HG02981 (cell line): ENCODE measurements at regions not wholly inside any gene's neighbourhood (a gene's known extent, or its start where the extent isn't known, plus 50 kb on each side); places are given as distances from the start of the nearest gene placed in this dataset.
A peak's percentile ranks its signal among the peaks of the same experiment; 100 is the strongest.

Source experiments
- ATAC-seq: cut with Tn5 transposase; IDR thresholded peaks from one replicate; pipeline ENCODE4 v1.9.1; 2021; ENCODE audit warnings: mild to moderate bottlenecking, moderate library complexity; ENCODE audit not compliant: unreplicated experiment

DNA sequence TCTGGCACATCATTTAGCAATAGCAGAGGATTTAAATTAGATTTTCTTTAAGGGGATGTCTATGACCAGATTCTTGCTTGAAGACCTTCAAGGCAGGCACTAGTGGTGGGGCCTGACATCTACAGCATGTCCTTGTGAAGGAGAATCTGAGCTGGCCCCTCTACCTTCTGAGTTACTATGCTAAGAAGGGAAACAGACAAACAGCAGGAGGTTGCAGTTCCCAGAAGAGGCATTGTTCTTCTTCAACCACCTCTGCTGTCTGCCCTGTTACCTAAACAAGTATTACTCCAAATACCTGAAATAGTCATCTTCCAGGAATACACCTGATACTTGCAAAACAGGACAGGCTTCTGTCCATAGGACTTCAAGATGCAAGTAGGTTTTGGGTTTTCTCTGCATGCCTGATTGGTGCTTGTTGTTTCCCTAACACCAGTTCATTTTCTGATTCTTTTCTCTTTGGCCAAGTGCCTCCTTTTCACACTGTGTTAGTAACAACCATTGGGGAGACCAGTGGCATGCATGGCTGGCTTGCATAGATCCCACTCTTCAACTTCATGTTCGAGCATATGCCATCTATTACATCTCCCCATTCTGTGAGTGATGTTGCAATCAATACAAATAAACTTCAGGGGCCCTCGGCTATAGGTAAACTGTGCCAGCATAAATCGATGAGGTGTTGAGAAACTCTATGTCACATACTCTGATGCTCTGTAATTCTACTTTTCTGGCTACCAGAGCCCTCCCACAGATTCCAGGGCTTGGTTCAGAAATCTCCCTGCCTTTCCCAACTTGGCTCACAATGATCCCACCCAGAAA lies 93.0 kb upstream of the DUSP10 start:
- no peak for ATAC-seq

DNA sequence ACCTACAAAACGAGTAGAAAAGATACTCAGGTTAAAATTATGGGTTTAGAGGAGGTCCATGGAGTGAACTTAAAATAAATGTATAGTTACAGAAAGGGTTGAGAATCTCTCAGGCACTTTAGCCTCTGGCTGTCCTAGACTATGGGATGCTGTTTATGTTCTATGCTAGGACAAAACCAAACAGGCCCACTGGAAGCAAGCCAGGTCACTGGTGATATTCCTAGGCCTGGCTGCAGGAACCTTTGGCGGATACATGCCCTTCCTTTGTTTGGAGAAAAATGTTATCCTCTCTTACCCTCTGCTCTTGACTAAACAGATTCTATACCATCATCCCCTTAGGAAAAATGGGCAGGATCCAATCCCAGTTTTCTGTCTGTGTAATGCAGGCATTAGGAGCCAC lies 90.7 kb upstream of the DUSP10 start:
- no peak for ATAC-seq

DNA sequence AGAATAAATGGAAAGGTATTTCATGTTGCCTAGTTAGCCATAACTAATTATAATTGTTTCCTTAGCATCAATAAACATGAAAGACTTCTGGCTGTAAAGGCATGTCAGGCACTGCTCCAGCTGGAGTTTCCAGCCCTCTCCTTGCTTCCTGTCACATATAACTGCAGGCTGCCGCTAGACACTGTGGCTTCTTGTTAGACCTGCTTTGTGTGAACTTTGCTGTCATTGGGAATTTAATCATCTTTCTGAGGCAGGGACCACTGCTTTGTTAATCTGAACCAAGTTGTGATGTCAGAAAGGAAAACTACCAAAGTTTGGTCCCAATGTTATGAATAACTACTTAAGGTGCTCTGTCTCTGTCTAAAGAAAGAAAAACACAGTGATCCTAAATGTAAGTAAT lies 90.3 kb upstream of the DUSP10 start:
- no peak for ATAC-seq

DNA sequence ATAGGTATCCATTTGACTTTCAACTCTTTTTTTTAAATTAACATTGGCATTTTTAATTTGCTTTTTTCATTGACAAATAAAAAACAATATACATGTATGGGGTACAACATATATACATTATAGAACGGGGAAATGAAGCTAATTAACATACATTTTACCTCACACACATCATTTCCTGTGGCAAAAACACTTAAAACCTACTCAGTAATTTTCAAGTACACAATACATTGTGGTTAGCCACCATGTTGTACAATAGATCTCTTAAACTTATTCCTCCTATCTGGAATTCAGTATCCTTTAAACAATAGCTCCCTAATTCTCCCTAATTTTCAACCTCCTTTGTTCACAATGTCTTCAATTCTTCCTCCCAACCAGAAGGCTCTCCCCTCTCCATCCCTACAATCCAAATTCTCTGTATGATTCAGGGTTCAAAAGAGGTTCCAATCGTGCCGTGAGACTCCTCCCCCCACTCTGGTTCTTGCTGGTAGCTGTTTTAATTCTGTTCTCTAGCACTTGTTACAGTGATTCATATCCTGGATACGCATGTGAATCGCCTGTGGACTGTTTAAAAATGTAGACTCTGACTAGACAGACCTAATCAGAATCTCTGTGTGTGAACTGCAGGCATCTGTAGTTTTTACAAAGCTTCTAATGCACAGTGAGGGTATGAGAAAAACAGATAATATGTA lies 87.6 kb upstream of the DUSP10 start:
- ATAC-seq: peak; percentile 46

DNA sequence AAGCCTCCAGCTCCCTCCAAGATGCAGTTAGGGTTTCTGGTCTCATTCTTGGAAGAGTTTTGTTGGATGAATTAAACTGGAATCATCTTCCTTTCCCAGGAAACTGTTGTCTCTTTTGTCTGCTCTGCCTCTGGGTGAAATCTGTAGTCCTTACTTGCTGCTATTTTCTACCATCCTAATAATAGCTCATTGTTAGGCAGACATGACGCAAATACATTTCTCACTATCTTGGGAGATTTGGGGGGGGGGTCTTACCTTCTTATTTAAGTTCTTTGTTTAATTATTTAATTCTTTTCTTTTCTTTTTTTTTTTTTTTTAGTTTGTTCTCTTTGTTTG lies 85.4 kb upstream of the DUSP10 start:
- ATAC-seq: no peak

DNA sequence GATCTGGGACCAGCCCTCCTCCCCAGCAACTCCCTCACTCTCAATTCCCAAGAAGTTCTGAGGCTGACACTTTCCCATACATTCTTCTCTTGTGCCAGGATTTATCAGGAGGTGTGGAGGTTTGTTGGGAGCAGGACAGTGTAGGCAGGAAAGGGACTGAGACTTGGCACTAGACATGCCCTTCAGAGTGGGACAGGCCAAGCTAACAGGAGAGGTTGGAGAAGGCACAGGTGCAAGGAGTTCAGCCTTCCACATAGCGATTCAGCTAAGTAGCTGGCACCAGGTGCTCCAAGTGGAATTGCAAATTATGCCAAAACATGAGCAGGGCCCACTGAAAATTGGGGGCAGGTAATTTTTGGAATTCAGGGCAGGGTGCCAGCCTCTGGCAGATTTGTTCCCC lies 83.0 kb upstream of the DUSP10 start:
- ATAC-seq: no peak

DNA sequence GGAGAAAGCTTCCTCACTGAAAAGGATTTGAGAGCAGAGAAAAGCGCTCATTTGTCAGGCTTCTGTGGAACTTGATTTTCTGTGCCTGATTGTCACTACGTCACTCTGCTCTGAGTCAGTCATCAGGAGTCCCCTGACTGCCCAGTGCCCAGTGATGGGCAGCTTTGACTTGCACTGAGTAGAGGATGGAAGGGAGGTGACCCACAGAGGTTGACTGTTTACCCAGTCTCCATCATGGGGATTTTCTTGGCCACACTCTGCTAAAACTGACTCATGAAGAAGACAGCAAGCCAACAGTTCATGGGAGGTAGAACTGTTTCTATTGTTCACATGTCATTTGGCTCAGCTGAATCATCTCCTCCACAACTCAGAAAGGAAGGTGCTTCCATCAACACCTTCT lies 82.1 kb upstream of the DUSP10 start:
- no peak for ATAC-seq

DNA sequence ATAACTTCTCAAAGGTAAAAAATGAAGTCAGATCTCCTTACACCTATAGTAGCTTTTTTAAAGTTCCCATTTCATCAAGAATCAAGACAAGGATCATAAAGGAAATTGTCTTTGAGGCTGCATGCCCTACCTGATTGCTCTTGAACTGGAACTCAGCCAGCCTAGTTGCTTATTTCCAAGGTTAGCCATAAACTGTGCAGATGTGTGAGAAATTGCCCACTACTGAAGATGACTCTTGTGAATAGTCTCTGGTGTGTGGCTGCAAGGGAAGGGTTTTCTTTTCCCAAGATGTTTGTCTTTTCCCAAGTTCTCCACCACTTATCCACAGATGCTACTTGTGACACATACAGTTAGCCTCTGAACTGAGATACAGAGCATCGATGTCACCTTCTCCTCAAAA lies 81.7 kb upstream of the DUSP10 start:
- ATAC-seq: peak; percentile 24

DNA sequence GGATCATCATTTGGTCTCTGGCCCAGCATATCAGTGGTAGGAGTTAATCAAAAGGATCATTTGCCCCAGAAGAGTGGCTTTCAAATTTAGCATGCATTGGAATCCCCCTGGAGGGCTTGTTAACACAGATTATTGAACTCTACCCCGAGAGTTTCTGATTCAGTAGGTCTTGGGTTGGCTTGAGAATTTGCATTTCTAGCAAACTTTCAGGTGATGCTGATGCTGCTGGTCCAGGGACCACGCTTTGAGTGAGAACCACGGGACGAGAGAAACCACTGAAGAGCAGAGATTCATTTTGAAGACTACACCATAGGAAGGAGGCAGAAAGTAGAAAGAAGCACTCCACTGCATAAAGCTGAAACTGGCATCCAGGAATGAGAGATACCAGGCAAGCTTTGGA lies 81.3 kb upstream of the DUSP10 start:
- peak; percentile 78 for ATAC-seq

DNA sequence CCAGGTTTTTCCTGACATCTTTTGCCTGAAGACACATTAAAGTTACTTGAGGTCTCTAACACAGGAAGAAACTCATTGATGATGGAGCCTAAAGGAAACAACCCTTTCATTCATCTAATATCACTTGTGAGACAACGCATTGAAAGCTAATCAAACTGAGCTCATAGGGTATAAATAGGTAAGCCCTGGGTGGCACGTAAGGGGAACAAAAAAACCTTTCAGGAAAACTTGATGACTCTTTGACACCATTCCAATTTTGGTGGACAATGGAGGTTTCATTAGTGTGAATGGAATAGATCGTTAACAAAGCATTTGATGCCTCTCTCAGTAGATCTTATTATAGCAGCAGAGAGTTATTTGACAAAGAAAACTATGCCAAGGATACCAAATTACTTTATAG lies 80.7 kb upstream of the DUSP10 start:
- no peak for ATAC-seq

DNA sequence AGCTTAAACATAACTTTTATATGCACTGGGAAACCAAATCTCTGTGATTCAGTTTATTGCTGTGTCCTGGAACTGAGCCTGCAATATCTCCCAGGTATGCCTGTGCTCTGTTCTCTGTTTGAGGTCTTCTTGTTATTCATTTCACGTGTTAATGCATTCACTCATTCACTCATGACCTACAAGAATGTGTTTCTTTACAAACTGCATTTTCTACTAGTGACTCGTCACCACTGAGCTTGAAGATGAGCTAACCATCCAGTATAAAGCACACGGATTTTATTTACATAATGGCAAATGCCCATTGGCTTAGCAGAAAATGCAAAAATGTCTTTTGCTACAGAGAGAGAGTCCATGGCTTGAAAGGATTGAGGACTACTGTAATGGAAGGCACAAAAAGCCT lies 75.0 kb upstream of the DUSP10 start:
- ATAC-seq: no peak

DNA sequence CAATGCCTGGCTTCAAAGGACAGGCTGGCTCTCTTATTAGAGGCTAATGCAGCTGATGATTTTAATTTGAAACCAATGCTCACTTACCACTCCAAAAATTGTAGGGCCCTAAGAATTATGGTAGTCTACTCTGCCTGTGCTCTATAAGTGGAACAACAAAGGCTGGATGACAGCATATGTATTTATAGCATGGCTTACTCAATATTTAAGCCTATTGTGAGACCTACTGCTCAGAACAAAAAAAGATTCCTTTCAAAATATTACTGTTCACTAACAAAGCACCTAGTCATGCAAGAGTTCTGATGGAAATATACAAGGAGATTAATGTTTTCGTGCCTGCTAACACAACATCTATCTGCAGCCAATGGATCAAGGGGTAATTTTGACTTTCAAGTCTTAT lies 73.8 kb upstream of the DUSP10 start:
- ATAC-seq: no peak

DNA sequence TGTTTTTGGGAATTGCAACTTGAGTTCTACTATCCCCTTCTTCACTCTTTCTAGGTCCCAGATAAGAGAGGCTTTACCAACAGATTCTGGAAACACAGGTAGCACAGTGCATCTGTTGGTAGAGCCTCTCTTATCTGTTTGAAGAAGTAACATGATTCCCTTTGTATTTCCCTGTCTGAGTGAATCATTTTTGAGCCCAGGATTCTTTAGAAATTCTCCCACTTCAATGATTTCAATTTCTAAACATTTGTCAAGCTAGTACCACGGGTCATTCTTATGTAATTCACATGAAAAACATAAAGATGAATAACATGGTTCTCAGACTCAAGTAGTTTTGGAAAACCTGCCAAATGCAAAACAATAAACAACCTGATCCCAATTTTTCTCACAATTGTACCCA lies 72.0 kb upstream of the DUSP10 start:
- ATAC-seq: no peak

DNA sequence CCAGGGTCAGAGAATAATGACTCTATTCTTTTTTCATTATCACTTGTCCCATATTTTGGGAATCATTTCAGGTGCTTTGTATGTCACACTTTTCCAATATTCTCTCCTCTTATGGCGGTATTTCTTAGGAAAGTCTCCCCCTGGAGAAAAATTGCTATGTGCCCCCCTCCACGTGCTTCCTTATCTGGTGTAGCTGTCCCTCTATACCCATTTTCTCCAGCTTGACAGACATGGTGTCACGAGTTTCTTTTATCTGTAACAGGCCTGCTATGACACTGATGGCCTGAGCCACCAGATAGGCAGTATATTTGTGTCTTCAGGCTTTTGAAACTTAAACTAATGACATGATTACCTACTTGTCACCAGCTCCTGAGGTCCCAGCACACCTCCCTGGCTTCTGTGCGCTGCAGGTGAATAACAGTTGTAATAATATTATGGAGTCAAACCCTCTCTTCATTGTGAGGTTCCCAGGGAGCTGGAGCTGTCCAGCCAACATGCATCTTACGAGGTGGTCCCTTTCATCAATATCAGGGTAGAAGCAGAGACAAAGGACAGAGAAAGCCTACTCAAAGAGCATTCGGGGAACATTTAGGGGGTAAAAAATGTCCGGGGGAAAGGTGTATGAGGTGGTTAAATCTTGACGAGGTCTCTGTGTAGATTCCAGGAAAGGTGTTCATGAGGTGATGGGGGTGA lies 71.2 kb upstream of the DUSP10 start:
- ATAC-seq: no peak

DNA sequence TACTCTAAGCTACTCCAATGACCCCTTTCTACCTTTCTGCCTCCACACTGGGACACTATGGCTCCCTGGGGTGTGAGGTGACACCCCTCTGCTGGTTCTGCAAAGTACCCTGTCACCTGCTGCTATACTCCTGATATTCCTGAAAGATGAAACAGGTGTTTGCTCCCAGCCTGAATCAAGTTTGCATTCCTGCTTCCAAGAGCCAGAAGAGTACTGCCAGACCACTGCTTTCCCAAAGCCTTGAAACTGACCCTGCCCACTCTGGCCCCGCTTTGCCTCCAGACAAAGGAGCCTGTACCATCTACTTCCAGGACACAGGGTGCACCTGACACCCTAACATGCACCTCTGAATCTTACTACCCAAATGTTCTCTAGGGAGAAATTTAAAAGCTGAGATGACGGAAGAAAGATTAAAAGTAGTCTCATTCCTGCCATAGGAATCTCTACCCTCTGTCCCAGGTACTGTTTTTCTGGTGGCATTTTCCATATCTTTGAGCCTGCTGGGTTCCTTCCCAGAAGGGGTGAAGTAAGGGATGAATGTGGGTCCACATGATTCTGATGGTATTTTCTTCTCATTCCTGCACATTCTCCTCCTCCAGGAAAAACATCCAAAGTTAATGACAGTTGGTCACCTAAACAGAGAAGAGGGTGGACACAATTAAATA lies 70.3 kb upstream of the DUSP10 start:
- no peak for ATAC-seq

DNA sequence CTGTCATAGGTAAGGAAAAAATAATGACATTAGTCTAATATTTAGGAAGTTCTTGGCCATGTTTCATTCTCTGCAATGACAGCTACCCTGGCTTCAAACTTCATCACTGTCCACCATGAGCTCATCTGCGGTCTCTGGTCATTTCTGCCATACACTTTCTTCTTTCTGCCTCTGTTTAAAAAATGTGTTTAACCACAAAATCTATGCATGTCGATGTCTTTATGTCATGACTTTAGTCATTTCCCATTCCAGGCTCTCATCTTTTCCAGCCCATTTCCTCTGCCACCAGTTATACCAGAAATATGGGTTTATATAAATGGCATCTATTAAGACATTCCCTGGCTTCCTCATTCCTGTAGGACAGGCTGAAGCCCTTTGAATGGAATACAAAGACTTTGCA lies 68.5 kb upstream of the DUSP10 start:
- ATAC-seq: no peak

DNA sequence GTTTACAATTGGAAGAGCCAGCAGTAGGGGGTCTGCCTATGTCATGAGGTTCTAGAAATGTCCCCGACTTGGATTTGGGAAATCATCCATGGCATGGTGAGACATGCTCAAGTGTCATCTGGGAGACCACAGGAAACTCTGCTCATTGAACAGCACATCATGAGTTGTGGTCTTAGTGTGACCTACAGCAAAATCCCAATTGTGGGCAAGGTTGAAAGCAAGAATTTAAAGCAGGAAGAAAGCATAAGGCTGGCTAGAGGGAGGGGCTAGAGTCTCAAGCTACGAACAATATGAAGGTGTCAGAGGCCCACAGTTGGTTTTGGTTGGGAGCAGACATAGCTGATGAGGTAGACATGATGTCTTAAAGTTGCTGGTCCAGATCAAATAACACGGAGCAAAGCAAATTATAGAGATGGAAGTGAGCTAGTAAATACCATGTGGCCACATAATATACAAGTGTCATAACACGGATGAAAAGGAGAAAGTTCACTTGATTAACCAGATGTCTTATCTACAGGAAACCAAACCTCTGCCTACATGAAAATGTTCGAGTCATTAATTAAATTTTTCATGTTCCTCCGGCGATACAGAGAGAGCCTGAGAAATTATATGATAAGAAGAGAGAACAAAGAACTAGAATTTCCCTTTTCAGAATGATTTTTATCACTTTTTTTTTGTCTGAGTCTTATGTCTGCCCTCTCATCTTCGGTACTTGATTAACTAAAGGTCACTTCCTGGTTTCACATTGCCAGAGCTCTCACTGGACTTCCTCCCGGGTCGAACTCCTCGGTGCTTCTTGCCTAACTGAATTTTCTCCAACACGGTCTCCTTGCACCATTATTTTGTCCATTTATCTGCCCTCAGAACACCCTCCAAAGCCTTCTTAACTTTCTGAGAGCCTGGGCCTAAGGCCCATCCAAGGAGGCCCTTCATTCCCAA lies 67.5 kb upstream of the DUSP10 start:
- peak; percentile 60 for ATAC-seq

DNA sequence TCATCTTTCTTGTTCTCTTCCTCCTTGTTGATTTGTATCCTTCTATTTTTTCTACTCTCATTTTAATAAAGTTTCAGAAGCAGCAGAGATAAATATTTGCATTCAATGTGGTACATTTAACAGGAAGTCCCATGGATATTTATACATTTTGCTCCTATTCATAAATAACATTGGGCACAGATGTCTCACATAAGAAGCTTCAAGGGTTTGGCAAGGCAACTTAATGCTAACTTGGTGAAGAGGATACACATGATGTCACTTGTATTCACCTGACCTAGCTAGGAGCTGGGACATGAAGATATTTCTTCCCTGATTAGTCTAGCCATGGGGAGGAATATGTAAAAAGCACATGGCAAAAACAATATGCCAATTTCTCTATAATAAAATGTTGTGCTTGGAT lies 65.1 kb upstream of the DUSP10 start:
- ATAC-seq: no peak

DNA sequence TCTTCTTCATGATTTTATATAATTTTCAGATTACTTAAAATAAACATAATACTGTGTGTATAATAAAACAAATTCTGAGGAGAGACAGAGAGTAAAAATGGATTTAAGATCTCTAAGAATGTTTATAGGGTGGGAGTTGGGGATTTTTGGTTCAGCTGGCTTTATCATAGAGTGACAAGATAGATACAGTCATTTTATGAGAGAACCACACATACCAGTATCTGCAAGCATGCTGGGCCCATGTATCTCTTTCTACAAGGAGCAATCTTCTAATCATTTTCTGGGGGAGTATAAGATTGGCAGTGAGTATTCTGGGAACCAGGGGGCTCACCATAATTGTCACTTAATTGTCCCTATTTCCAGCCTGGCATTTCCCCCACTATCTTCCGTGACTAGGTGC lies 64.3 kb upstream of the DUSP10 start:
- no peak for ATAC-seq

DNA sequence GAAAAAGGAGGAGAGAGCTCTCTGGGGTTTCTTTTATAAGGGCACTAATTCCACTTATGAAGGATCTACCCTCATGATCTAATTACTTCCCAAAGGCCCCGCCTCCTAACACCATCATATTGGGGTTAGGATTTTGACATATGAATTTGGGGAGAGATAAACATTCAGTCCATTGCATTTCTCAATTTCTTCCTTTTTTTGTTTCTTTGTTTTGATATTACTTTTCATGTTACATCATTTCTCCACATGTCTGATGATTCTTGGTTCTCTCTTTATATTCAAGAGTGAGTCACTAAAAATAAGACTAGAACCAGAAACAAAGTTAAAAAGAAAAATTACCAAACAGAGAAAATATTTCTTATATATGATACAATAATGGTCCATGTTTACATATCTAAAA lies 63.2 kb upstream of the DUSP10 start:
- ATAC-seq: no peak

DNA sequence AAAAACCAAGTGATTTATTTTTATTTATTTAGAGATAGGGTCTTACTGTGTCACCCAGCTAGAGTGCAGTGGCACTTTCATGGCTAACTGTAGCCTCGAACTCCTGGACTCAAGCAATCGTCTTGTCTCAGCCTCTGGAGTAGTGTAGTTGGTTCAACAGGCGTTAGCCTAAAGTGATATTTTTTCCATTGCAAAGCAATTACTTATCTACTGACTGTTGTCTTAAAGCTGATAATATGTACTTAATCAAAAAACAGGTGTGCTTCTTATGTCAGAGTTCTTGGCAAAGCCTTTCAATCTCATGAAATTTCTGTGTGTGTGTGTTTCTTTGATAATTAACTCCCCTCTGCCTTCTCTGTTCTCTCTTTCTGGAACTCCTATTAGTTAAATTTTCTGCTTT lies 62.4 kb upstream of the DUSP10 start:
- no peak for ATAC-seq
